CD4-positive, alpha-beta T cell (primary cell): ENCODE measurements at regions not wholly inside any gene's neighbourhood (a gene's known extent, or its start where the extent isn't known, plus 50 kb on each side); places are given as distances from the start of the nearest gene placed in this dataset.

Experiments
- ATAC-seq: fragments of 200-7000 bp; cut with Tn5 transposase; one replicate; pipeline ENCODE4 v1.10.0; 2022; ENCODE audit warnings: mild to moderate bottlenecking; ENCODE audit not compliant: poor library complexity
- CTCF ChIA-PET: fragments of 350-600 bp; sonication (Branson Sonifier 250); formaldehyde crosslinking; loops from one replicate; lab custom pipeline; 2021; ENCODE audit warnings: antibody characterized with exemption, inconsistent platforms; lab: Charles Lee
- POLR2A ChIA-PET: fragments of 350-600 bp; sonication (Branson Sonifier 250); formaldehyde crosslinking; loops from one replicate; lab custom pipeline; 2021; ENCODE audit warnings: antibody characterized with exemption, inconsistent platforms; lab: Charles Lee
- DNase-seq, 14 experiments: peaks; one replicate each; pipeline ENCODE4 v3.0.0-alpha.2; 2013 to 2020; ENCODE audit warnings: mixed read lengths in 2 of 14
- H3K27ac ChIP-seq, 2 donors: one replicate each; pipeline versions ENCODE4 v1.5.1 to v1.7.0; 2013; ENCODE audit warnings: low read length in 2 of 2, low read depth in 1 of 2, mild to moderate bottlenecking in 1 of 2
- H3K27me3 ChIP-seq, 2 experiments: 1 replicate in 1 of 2; 2 replicates in 1 of 2; pipeline versions ENCODE4 v1.6.1 to v1.7.0; 2013; ENCODE audit warnings: low read length in 2 of 2, control low read depth in 1 of 2, mild to moderate bottlenecking in 1 of 2, moderate library complexity in 1 of 2; ENCODE audit not compliant: insufficient read depth in 2 of 2, control insufficient read depth in 1 of 2
- H3K36me3 ChIP-seq: one replicate; pipeline ENCODE4 v1.6.1; 2013; ENCODE audit warnings: low read length, control low read depth; ENCODE audit not compliant: insufficient read depth
- H3K4me1 ChIP-seq: one replicate; pipeline ENCODE4 v1.6.1; 2013; ENCODE audit warnings: low read length, control low read depth; ENCODE audit not compliant: insufficient read depth
- H3K4me3 ChIP-seq: one replicate; pipeline ENCODE4 v1.5.1; 2013; ENCODE audit warnings: mild to moderate bottlenecking, low read length, moderate library complexity
- H3K9me3 ChIP-seq, 2 experiments: 1 replicate in 1 of 2; 2 replicates in 1 of 2; pipeline versions ENCODE4 v1.6.1 to v1.7.0; 2013; ENCODE audit warnings: low read length in 2 of 2, mild to moderate bottlenecking in 2 of 2, control low read depth in 1 of 2, moderate library complexity in 1 of 2; ENCODE audit not compliant: control insufficient read depth in 1 of 2, insufficient read depth in 1 of 2
- H3K27ac Mint-ChIP-seq: one replicate; pipeline ENCODE4 v1.8.0; 2020; ENCODE audit warnings: mixed read lengths
- H3K27me3 Mint-ChIP-seq: one replicate; pipeline ENCODE4 v1.8.0; 2021; ENCODE audit warnings: mixed read lengths
- H3K36me3 Mint-ChIP-seq: one replicate; pipeline ENCODE4 v1.8.0; 2021; ENCODE audit warnings: low read depth, mixed read lengths
- H3K4me1 Mint-ChIP-seq: one replicate; pipeline ENCODE4 v1.8.0; 2021; ENCODE audit warnings: low read depth, mixed read lengths
- H3K4me3 Mint-ChIP-seq: one replicate; pipeline ENCODE4 v1.8.0; 2020; ENCODE audit warnings: mild to moderate bottlenecking, mixed read lengths
- H3K9me3 Mint-ChIP-seq: one replicate; pipeline ENCODE4 v1.8.0; 2020; ENCODE audit warnings: mixed read lengths
- CTCF ChIP-seq: fragments of 200-600 bp; IDR thresholded peaks from one replicate; pipeline ENCODE4 v1.8.0; 2022; ENCODE audit warnings: antibody characterized with exemption, mild to moderate bottlenecking
- intact Hi-C, 2 experiments: fragments of 100-400 bp; cut with DNase I in 1 of 2; cut with micrococcal nuclease in 1 of 2; formaldehyde crosslinking; loops; one replicate each; pipeline versions ENCODE4 v1.15.1 to v1.9.0; 2023 to 2025; cut with DNase I, micrococcal nuclease

GRCh38 chr6:81857812-81858211 lies 105.3 kb upstream of the TENT5A start:
- CTCF ChIA-PET, result no interaction called here
- H3K4me1 Mint-ChIP-seq, result no peaks in the 10 kb centered on the region
- ATAC-seq (no peak), DNase-seq (no peak)
- no peak overlapping the region for H3K4me3 Mint-ChIP-seq
- no peaks in the 10 kb centered on the region for H3K27me3 Mint-ChIP-seq
- no peaks in the 10 kb centered on the region for H3K36me3 Mint-ChIP-seq
- no peak for TF ChIP-seq CTCF
- H3K9me3 Mint-ChIP-seq, result no peaks in the 10 kb centered on the region
- H3K27ac Mint-ChIP-seq, result no peak overlapping the region
- POLR2A ChIA-PET, result no interaction called here
- intact Hi-C loops, result no loop called here
- no peaks in the 10 kb centered on the region for H3K27me3 ChIP-seq
- H3K4me3 ChIP-seq, result no peak overlapping the region
- no peaks in the 10 kb centered on the region for H3K9me3 ChIP-seq
- no peaks in the 10 kb centered on the region for H3K4me1 ChIP-seq
- no peak overlapping the region for H3K27ac ChIP-seq
- H3K36me3 ChIP-seq, result no peaks in the 10 kb centered on the region

DNA sequence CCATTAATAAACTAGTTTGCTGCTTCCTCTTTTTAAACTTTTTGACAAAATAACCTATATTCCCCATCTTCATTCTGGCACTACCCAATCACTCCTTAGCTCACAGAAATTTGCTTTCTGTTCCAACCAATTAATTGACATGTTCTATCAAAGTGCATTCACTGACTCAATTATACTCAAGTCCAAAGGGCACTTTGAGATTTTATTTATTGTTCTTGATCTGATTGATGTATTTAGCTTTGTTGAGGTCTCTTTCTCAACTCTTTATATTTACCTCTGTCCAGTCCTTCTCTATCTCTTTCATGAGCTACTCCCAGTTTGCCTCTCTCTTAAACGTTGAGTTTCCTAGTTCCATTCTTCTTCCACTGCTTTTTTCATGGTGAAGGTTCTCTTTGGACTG lies 104.4 kb upstream of the TENT5A start:
- H3K27me3 Mint-ChIP-seq, result no peaks in the 10 kb centered on the region
- H3K9me3 ChIP-seq, result no peaks in the 10 kb centered on the region
- TF ChIP-seq CTCF, result no peak
- H3K4me1 ChIP-seq, result no peaks in the 10 kb centered on the region
- H3K27me3 ChIP-seq, result no peaks in the 10 kb centered on the region
- H3K27ac ChIP-seq, result no peak overlapping the region
- CTCF ChIA-PET, result no interaction called here
- no peak overlapping the region for H3K4me3 Mint-ChIP-seq
- H3K9me3 Mint-ChIP-seq, result peaks cover 2% of the 10 kb centered on the region
- intact Hi-C loops, result no loop called here
- no peak overlapping the region for H3K27ac Mint-ChIP-seq
- no peaks in the 10 kb centered on the region for H3K4me1 Mint-ChIP-seq
- H3K36me3 ChIP-seq, result no peaks in the 10 kb centered on the region
- DNase-seq (no peak), ATAC-seq (no peak)
- H3K4me3 ChIP-seq, result no peak overlapping the region
- POLR2A ChIA-PET, result no interaction called here
- no peaks in the 10 kb centered on the region for H3K36me3 Mint-ChIP-seq

GRCh38 chr6:81854474-81854873 lies 102.0 kb upstream of the TENT5A start:
- Histone ChIP-seq H3K27me3 (no peaks in the 10 kb centered on the region), H3K4me3 (no peak overlapping the region), H3K4me1 (no peaks in the 10 kb centered on the region), H3K27ac (no peak overlapping the region), H3K36me3 (no peaks in the 10 kb centered on the region), H3K9me3 (peaks cover 0 to 5% of the 10 kb centered on the region in 2 experiments)
- Mint-ChIP-seq H3K4me3 (no peak overlapping the region), H3K36me3 (no peaks in the 10 kb centered on the region), H3K9me3 (peaks cover 4% of the 10 kb centered on the region), H3K4me1 (no peaks in the 10 kb centered on the region), H3K27me3 (no peaks in the 10 kb centered on the region), H3K27ac (no peak overlapping the region)
- ChIA-PET POLR2A (no interaction called here), CTCF (no interaction called here)
- TF ChIP-seq CTCF, result no peak
- DNase-seq, result no peak
- intact Hi-C loops, result no loop called here
- ATAC-seq, result no peak
